ENCODE measurements at regions not wholly inside any gene's neighbourhood (a gene's known extent, or its start where the extent isn't known, plus 50 kb on each side); places are given as distances from the start of the nearest gene placed in this dataset.

DNA sequence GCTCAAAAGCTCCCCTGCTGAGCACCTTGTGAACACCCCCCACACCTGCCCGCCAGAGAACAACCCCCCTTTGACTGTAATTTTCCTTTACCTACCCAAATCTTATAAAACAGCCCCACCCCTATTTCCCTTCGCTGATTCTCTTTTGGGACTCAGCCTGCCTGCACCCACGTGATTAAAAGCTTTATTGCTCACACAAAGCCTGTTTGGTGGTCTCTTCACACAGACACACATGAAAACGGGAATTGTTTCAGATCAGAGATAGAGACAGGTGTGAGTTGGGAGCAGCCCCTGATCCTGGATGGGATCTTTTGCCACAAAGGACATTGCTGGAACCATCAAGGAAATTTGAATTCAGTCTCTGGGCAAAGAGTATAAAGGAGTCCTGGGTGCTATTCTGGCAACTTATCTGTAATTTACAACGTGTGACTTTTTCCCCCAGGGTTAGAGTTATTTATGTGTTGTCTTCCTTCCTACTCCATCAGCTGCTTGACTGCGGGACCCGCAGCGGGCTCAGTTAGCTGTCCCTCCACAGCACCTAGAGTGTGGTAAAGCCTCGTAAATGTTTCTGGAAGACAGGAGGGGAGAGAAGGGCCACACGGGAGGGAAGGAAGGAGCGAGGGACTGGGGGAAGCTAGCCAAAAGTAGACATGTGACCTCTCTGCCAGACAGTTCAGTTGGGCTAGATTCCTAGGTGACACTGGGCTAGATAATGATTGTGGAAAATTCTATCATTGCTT, 437.0 kb downstream of the ZNF608 start:
- no peak for DNase-seq (ENCODE audit: low spot score)

DNA sequence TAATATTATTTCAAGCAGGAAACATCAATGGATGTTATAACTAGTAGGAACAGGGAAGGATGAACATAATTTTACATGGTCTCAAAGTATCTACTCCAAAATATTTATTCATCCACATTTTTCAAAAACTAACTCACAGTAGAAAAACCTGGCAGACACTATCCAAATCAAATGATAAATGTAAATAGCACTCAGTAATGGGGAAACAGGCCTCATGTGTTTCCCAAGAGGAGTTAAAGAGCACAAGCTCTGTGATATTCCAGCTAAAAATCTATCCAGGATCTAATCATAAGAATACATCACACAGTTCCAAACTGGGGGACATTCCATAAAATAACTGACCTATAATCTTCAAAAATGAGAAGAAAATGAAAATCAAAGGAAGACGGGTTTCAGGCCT, 443.1 kb downstream of the ZNF608 start:
- DNase-seq (ENCODE audit: low spot score): no peak

DNA sequence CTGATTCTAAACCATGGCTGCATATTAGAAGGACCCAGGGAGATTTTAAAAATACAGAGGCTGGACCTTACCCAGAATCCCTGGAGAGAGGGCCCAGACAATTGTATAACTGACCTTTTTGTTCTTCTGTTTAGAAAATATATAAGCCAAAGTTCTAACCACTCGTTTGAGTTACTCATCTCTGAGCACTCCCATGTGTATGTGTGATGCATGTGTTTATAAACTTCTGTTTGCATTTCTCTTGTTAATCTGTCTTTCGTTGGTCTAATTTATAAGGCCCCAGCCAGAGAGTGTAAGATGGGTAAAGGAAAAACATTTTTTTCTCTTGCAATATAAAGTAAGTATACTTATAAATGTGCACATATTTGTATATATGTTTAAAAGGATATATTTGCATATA, 443.9 kb downstream of the ZNF608 start:
- no peak for DNase-seq (ENCODE audit: low spot score)

DNA sequence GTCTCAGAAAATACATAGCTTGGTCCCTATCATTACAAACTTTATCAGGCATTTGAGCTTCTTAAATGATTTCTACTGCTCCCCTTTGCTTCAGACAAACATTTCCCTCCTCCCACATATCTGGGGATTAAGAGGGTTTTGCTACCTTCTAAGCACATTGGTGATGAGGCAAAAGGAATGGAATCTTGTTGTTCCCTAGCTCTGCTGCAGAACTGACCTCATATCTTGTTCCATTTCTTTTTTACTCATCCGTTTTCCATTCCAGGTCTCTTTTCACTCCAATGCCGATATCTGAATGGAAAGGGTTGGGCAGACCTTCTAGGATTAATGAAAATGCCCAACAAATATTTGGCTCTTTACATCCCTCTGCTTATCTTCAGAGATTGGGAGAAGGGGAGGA, 444.6 kb downstream of the ZNF608 start:
- no peak for DNase-seq (ENCODE audit: low spot score)

DNA sequence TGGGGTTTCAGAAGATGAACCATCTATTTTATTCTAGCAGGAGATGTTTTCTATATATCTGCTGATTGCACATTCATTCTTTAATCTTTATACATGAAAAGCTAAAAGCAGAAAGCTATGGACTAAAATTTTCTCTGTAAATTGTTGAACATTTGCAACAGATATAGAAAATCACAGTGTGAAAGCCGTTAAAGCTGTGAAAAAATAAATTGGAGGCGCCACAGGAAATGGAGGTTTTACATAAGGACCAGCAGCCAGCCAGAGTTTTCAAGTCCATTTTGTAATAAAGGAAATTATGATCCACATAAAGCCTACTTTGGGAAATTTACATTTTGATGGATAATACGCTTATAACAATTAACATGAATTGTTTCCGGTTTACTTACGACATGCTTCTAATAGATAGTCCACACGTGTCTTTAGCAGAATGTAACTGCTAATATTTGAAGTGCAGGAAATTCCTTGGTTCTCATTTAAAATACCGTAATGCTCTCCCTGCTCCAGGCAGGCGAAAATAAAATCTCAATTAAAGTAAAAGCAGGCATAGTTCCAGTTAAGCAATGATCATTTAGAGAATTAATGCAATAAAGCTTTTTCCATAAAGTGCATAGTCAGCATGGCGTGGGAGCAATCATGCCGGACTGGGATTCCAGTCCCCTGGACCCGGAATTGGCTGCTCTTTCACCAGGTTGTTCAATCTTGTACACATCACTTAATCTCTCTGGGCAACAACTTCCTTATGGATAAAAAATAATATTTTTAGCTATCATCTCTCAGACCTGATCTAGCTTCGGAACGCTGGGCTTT, 445.4 kb downstream of the ZNF608 start:
- no peak for DNase-seq (ENCODE audit: low spot score)

DNA sequence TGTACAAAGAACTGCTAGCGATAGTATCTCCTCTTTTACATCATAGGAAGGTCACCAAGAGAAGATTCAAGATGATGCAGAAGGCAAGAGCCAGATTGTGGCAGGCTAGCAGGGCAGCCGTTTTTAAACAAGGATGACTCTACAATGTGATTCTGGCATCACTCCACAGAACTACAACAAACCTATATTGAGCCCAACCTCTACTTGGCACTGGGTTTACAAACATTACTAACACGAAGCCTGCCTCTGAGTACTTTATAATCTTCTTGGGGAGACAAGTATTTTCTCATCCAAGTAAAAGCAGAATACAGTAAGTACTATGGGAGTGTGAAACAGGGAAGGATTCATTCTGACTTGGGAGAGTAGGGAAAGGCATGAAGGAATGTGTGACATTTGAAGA, 448.6 kb downstream of the ZNF608 start:
- no peak for DNase-seq (ENCODE audit: low spot score)

DNA sequence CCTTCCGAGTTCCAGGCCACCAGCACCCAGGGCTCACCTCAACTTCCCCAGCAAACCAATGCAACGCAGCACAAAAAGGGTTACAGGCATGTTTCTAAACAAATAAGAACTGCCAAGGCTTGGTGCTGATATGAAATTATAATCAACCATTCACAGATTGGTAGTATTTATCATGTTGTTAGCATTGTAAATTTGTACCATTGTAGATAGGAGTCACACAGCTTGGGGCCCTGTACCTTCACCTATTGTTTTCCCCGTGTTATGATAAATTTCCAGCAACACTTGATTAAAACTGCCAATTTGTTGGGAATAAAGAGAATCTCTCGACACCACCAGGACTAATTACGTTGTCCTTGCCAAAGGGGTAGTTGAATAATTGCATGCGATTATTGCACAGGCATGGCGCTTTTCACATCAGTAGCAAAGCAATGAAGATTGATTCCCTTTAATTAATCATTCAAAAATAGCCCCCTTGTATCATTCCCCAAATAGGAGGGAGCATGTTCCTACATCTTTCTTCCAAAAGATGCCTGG, 454.1 kb downstream of the ZNF608 start:
- no peak for DNase-seq (ENCODE audit: low spot score)

DNA sequence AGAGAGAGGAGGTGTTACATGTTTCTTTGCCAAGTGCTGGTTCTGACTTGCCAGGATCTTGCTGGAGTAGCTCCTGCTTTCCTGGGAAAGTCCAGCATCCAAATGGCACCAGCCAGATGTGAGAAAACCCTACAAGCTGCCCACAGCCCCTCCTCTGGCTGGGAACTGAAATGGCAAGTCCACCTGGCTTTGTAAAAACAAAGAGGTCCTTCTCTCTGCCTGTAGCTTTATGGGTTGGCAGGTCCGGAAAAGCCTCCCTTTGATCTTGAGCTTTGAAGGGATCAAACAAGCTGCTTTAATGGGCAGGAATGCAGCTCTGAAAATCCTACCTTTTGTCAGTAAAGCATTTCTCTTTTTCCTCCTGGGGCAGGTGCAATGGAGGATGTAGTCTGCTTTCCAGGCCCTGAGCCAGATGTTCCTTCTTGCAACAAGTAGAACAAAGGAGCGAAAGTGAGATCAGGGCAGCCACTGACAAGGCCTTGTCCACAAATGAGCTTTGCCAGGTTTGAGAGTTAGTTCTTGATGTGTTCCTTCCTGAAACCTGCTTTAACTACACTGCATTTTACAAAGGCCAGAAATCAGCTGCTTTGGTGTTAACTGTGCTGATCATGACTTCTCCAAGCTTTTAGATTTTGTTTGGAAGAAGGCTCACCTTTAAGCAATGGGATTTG, 456.7 kb downstream of the ZNF608 start:
- peak; percentile 66 for DNase-seq (ENCODE audit: low spot score)

DNA sequence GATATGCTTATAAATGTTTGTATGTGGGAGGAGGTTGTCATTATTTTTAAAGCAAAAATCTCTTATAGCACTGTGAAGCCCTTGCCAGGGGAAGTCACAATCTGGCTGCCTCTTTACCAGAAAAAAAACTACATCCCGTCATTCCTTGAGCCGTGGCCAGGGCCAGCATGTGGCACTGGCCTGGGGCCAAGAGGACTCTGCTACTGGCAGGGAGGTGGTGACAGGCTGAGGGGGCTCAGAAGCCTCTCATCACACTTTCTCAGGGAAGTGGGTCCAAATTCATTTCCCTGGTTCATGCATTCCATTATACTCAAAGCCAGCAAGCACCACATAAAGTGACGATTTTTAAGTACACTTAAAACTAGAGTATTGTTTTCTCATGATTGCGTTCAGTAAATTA, 457.3 kb downstream of the ZNF608 start:
- peak; percentile 82 for DNase-seq (ENCODE audit: low spot score)

DNA sequence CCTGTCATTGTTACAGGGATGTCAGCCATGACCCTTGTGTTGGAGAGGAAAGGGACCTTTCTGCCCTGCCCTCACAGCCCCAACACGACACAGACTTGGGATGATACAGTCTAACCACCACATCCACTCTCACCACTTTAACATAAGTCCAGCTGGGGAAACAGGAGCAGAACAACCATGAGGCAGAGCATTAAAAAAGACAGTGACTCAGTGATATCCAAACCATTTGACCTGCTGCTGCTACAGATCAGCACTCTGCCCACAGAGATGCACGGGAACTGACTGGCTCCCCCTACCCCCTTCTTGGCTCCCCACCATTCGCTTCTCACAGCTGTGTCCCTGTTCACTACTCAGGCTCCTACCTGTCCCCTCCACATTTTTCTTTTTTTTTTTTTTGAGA, 458.6 kb downstream of the ZNF608 start:
- DNase-seq (ENCODE audit: low spot score): no peak

DNA sequence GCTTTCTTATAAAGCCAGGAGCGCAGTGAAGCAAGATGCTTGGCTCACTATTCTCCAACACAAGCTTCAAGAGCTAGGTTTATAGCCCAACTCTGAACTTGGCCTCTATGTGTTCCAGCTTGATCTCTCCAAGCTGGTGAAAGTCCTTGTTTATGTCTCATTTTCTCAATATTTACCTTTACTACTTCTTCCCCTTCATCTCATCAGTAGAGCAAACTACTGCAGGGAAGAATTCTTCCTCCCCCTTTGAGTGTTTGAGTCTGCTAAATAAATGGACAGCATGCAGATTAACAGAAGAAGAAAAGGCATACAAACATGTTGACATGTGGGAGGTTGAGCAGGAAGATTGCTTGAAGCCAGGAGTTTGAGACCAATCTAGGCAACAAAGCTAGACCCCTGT, 460.7 kb downstream of the ZNF608 start:
- DNase-seq (ENCODE audit: low spot score): no peak

DNA sequence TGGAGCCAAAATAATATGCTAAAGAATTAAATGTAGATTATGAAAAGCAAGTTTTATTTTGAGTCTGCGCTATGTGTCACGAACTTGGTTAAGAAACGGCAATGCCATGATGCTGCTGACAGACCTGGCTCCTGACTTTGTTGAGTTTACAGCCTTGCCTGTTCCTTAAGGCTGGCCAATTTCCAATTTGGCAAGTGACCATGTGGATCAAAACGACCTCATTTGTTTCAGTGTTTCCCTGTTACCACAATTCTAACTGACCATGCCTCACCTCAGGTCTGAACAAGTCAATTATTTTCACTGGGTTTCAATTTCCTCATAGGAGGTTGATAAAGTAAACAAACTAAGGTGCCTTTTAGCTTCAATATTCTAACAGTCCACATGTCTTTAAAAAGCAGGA, 461.4 kb downstream of the ZNF608 start:
- DNase-seq (ENCODE audit: low spot score): no peak

DNA sequence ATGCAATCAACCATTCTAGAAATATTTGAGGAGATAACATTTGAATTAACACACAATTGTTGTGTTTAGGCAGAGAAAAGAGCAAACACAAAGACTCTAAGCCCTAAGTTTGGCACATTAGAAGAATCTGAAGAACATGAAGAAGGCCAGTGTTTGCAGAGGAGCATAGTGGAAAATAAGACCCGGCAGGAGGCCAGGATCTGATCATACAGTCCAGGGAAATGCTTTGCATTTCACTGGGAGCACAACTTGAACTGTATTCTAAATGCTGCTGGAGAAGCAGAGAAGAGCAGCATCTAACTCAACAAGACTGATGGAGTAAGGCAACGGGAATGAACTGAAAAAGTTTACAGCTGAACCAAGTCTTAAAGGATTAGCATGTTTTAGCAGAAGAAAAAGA, 463.4 kb downstream of the ZNF608 start:
- DNase-seq (ENCODE audit: low spot score): no peak

DNA sequence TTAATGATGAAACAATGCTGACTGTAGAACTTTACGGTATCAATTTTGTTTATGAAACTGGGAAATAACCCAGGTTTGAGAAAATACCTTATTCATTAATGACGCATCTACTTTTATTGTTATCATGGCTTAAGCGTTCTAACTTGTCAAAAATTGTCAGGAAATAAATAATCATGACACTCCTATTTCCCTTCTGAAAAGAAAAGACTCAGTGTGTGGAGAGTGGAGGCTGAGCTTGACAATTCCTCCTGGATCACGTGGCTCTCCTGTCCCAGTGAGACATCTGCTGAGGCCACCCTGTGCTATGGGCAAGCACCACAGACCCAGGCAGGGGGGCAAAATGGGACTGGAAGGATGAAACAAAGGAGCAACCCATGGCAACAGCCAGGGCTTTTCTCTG, 466.4 kb downstream of the ZNF608 start:
- DNase-seq (ENCODE audit: low spot score): no peak

DNA sequence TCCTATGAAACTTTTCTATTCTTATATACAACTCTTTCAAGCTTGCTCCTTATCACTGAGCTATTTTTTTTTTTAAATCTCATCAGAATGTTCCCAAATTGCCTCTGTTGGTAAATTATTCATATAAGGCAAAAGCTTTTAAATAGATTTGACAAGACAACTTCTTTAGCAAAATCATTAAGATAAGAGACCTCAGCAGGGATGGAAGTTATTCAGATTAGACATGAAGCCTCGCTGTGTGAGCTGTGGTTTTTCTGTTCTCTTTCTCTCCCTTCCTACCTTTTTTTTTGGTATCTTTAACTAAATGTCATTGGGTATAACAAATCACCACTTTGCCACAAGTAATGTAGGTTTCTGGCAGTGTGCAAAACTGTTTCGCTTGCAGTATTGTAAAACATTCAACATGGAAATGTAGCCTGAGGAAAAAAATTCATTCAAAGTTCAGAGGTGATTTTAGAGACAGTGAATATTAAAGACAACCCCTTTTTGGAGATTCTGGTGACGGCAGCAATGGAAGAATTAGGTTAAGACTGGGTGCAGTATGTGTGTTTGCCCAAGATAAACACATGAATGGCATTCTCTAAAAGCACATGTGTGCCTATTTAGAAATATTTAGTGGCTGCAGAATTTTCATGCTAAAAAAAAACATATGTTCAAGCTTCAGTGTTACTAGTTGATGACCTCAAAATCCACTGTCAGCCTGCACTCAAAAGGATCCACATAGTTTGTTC, 467.1 kb downstream of the ZNF608 start:
- DNase-seq (ENCODE audit: low spot score): no peak

DNA sequence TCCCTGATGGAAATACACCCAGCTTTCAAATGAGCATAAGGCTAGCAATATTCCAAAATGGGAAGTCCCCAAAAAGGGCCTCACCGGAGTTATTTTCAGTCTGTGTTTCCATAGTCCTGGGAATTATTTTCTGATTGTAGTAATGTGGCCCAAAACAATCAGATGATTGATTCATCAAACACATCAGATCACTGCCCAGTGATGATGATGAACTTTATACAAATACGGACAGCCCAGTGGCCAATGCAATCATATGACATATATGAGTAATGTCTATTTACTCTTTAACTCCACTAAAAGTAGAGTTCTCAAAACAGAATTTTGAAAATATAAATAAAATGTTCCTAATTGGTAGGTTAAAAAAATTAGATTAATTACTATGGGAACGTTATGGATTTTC, 467.8 kb downstream of the ZNF608 start:
- no peak for DNase-seq (ENCODE audit: low spot score)

DNA sequence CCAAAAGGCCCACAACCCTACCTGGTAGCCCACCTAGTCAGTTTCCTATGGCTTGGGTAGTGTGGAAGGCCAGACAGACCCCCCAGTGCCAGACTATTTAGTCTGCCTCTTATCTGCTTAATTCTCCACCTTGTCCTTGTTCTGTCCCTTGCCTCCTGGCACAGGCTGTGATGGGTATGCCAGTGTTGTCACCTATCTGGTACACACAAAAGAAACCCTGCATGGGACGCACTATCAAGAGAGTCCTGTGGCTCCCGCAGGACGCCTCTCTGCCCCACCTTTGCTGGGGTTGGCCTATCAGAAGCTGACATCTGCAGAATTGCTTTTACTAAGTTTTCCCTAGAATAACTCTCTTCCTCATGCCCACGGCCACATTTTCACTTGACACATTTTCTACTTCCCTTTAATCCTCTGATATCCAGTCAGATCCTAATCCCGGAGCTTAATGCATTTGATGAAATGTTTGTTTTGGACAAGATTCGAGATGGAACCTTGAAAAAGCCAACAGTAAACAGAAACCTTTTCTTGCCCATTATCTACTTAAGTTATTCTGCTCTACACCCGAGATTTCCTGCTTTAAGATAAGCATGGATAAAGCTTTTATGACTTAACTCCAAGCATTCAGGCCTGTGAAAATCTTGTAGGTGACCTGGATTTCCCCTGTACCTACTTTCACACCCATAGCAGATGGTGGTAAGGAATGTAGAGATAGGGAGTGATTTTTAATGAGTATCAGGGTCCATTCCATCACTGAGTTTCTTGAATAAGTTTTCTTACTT, 468.5 kb downstream of the ZNF608 start:
- DNase-seq (ENCODE audit: low spot score): no peak

DNA sequence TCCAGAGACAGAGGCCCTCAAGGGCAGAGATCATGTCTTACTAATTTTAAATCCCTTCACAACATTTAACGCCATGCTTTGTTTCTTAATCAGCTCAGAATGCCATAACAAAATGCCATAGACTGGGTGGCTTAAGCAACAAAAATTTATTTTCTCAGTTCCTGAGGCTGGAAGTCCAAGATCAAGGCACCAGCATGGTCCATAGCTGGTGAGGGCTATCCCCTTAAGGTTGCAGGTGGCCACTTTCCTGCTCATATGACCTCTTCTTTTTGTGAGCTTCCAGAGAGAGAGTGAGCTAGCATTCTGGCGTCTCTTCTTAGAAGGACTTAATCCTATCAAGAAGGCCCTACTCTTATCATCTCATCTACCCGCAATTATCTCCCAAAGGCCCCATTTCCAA, 470.3 kb downstream of the ZNF608 start:
- DNase-seq (ENCODE audit: low spot score): no peak

DNA sequence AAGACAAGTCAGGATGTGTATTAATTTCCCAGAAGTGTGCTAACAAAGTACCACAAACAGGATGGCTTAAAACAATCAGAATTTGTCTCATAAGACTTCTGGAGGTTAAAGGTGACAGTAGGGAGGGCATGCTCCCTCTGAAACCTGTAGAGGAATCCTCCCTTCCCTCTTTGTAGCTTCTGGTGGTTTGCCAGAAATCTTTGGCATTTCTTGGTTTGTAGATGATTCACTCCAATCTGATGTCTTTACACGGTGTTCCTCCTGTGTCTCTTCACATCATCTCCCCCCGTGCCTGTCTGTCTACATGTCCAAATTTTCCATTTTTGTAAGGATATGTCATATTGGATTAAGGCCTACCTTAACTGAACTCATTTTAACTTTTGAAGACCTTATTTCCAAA, 471.5 kb downstream of the ZNF608 start:
- no peak for DNase-seq (ENCODE audit: low spot score)

DNA sequence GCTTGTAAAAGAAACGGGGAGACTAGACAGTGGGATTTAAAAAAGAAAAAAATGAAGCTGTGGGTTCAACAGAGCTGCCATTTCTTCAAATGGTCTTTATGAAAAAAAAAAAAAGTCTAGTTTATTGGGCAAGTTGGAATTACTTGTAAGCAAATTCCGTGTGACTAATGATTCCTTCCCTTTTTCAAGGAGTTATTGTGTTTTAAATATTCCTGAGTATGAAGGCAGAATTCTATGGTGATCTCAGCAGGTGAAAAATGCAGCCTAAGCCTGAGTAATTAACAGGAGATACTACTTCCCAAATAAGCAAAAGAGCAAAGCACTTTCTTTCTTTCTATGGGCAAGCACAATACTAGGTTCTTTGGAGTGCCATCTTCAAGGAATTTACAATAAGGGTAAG, 481.9 kb downstream of the ZNF608 start:
- no peak for DNase-seq (ENCODE audit: low spot score)
